Endothelial cell of umbilical vein (primary cell): ENCODE measurements at regions not wholly inside any gene's neighbourhood (a gene's known extent, or its start where the extent isn't known, plus 50 kb on each side); places are given as distances from the start of the nearest gene placed in this dataset.
A peak's percentile ranks its signal among the peaks of the same experiment; 100 is the strongest.
"Not testable (repeated sequence)": the region's sequence is repeated elsewhere in the genome, so short reads cannot be mapped to it uniquely, and the experiment has no call there.

Experiments
- BruUV-seq: library from RNA; stranded (reverse); fragments of 400-500 nt; replicated peaks from 2 replicates; lab custom pipeline; 2021; lab: Mats Ljungman, UMichigan
- CTCF ChIA-PET: fragments of 300-600, 350-600 bp; sonication (Branson Sonifier 250); formaldehyde crosslinking; loops from one replicate; lab custom pipeline; 2021; ENCODE audit warnings: antibody characterized with exemption, inconsistent platforms; lab: Charles Lee
- POLR2A ChIA-PET: fragments of 300-600, 350-600 bp; sonication (Branson Sonifier 250); formaldehyde crosslinking; loops from one replicate; lab custom pipeline; 2021; ENCODE audit warnings: antibody characterized with exemption, inconsistent platforms; lab: Charles Lee
- DNase-seq: peaks from one replicate; pipeline ENCODE4 v3.0.0-alpha.2; 2011; ENCODE audit warnings: low read depth, low spot score
- FAIRE-seq: peaks from 2 replicates; lab custom pipeline; 2011; peaks lifted over from hg19 to GRCh38; lab: Jason Lieb, UNC
- H2AFZ ChIP-seq: 2 replicates; pipeline ENCODE4 v1.6.0; 2012; ENCODE audit warnings: low read depth, low read length, control low read depth, inconsistent platforms
- H3K27ac ChIP-seq: 2 replicates; pipeline ENCODE4 v1.5.1; 2011; ENCODE audit warnings: low read depth, mild to moderate bottlenecking, control low read depth, low read length, moderate library complexity; ENCODE audit not compliant: insufficient read depth
- H3K27me3 ChIP-seq, 2 experiments: 2 replicates each; pipeline versions ENCODE4 v1.6.0 to v1.6.1; 2011; ENCODE audit warnings: low read length in 2 of 2, mixed read lengths in 1 of 2; ENCODE audit not compliant: control insufficient read depth in 2 of 2, insufficient read depth in 2 of 2
- H3K36me3 ChIP-seq, 2 experiments: 2 replicates in 1 of 2; 3 replicates in 1 of 2; pipeline ENCODE4 v1.5.1; 2011; ENCODE audit warnings: low read length in 2 of 2, mild to moderate bottlenecking in 1 of 2, moderate library complexity in 1 of 2; ENCODE audit not compliant: control insufficient read depth in 2 of 2, insufficient read depth in 2 of 2; ENCODE audit errors: extremely low read depth in 1 of 2
- H3K4me1 ChIP-seq: 3 replicates; pipeline ENCODE4 v1.5.1; 2011; ENCODE audit warnings: mild to moderate bottlenecking, low read length; ENCODE audit not compliant: control insufficient read depth, insufficient read depth; ENCODE audit errors: extremely low read depth
- H3K4me2 ChIP-seq: 2 replicates; pipeline ENCODE4 v1.6.1; 2011; ENCODE audit warnings: low read length, control low read depth, mixed read lengths; ENCODE audit not compliant: insufficient read depth
- H3K4me3 ChIP-seq, 3 experiments: fragments of 200-600 bp in 1 of 3; sonication (generic), shearing (Covaris generic) in 1 of 3; replicated peaks in 1 of 3; 2 replicates each; pipeline ENCODE4 v1.5.1; 2011 to 2016; ENCODE audit warnings: control low read depth in 3 of 3, low read length in 3 of 3, mild to moderate bottlenecking in 2 of 3, inconsistent platforms in 1 of 3, low read depth in 1 of 3, moderate library complexity in 1 of 3; ENCODE audit not compliant: insufficient read depth in 1 of 3
- H3K79me2 ChIP-seq: 2 replicates; pipeline ENCODE4 v1.6.0; 2012; ENCODE audit warnings: low read length, inconsistent platforms; ENCODE audit not compliant: control insufficient read depth, insufficient read depth
- H3K9ac ChIP-seq: replicated peaks from 2 replicates; pipeline ENCODE3; 2011; ENCODE audit warnings: low read length, control low read depth; ENCODE audit not compliant: insufficient read depth; ENCODE audit errors: extremely low read depth
- H3K9me1 ChIP-seq: replicated peaks from 3 replicates; pipeline ENCODE4 v1.6.0; 2011; ENCODE audit warnings: mild to moderate bottlenecking, low read length; ENCODE audit not compliant: control insufficient read depth, insufficient read depth; ENCODE audit errors: extremely low read depth
- H3K9me3 ChIP-seq: replicated peaks from 2 replicates; pipeline ENCODE4 v1.5.1; 2012; ENCODE audit warnings: low read length, inconsistent platforms; ENCODE audit not compliant: control insufficient read depth, insufficient read depth
- H4K20me1 ChIP-seq: replicated peaks from 2 replicates; pipeline ENCODE3; 2011; ENCODE audit warnings: mild to moderate bottlenecking, low read length; ENCODE audit not compliant: control insufficient read depth, insufficient read depth; ENCODE audit errors: extremely low read depth
- FOS ChIP-seq: IDR thresholded peaks from 2 replicates; pipeline ENCODE4 v1.6.1; 2011; ENCODE audit warnings: mild to moderate bottlenecking, low read length, moderate library complexity, borderline replicate concordance; ENCODE audit not compliant: insufficient read depth
- POLR2AphosphoS5 ChIP-seq: IDR thresholded peaks from 2 replicates; pipeline ENCODE4 v1.6.1; 2012; ENCODE audit warnings: low read depth, mild to moderate bottlenecking, control low read depth, low read length, moderate library complexity; ENCODE audit not compliant: insufficient read depth
- dilution Hi-C: fragments of 300-500 bp; cut with MboI; formaldehyde crosslinking; loops from one replicate; pipeline ENCODE4 v1.15.0; 2019; ENCODE audit warnings: low sequenced_read_pairs; ENCODE audit not compliant: extremely low pct_ligation_motif_present
- intact Hi-C: fragments of 100-400 bp; cut with micrococcal nuclease; formaldehyde crosslinking; loops from one replicate; pipeline ENCODE4 v1.10.0; 2022

DNA sequence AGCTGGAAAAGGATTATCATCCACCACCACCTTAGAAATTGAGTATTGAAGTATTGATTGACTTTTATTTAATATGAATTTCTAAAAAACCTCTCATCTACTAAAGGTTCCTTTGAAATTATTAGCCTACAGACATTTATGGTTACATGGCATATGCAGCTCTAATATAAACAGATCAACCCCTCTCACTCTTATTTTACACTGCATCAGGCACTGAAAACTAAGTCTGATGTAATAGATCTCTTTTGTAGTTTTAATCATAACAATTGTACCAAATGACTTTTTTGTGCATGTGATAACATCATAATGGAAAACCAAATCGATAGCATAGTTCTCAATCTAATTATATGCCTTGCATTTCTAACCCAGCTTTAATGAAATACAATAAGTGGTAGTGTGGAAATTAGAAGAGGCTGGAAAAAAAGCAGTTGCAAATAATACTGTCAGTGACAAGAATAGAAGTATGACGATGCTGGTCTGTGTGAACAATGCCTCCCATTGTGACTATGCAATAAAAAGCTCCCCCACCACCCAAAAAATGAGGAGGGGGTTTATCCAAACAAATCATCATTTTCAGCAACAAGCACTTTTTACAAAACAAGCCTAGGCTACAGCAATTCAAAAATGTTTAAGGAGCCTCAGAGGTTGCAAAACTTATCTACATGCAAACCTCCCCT, 426.5 kb upstream of the NFIA start:
- Histone ChIP-seq H3K9me1 (no peaks in the 10 kb centered on the region), H3K27ac (no peak overlapping the region), H3K4me1 (no peaks in the 10 kb centered on the region), H3K79me2 (no peaks in the 10 kb centered on the region), H3K36me3 (no peaks in the 10 kb centered on the region), H3K9ac (no peak overlapping the region), H3K4me2 (no peak overlapping the region), H3K9me3 (no peaks in the 10 kb centered on the region), H3K27me3 (no peaks in the 10 kb centered on the region), H2AFZ (no peak overlapping the region), H3K4me3 (no peak overlapping the region), H4K20me1 (no peaks in the 10 kb centered on the region)
- TF ChIP-seq FOS (no peak), POLR2AphosphoS5 (no peak)
- BruUV-seq, result no TSS peak
- DNase-seq, result no peak
- ChIA-PET POLR2A (no interaction called here), CTCF (no interaction called here)
- intact Hi-C loops (no loop called here), dilution Hi-C loops (no loop called here)
- FAIRE-seq, result peak; percentile 33

DNA sequence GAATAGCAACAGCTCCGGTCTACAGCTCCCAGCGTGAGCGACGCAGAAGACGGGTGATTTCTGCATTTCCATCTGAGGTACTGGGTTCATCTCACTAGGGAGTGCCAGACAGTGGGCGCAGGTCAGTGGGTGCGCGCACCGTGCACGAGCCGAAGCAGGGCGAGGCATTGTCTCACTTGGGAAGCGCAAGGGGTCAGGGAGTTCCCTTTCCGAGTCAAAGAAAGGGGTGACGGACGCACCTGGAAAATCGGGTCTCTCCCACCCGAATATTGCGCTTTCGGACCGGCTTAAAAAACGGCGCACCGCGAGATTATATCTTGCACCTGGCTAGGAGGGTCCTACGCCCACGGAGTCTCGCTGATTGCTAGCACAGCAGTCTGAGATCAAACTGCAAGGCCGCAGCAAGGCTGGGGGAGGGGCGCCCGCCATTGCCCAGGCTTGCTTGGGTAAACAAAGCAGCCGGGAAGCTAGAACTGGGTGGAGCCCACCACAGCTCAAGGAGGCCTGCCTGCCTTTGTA, 442.3 kb upstream of the NFIA start:
- intact Hi-C loops, H3K36me3 ChIP-seq, FAIRE-seq, H2AFZ ChIP-seq, POLR2A ChIA-PET, DNase-seq, H3K9ac ChIP-seq, BruUV-seq, H3K4me3 ChIP-seq, CTCF ChIA-PET, H4K20me1 ChIP-seq, H3K4me1 ChIP-seq, H3K9me3 ChIP-seq, dilution Hi-C loops, H3K27ac ChIP-seq, H3K4me2 ChIP-seq, H3K79me2 ChIP-seq, H3K27me3 ChIP-seq, H3K9me1 ChIP-seq: not testable (repeated sequence)
